Loucy (cell line): ENCODE measurements at regions not wholly inside any gene's neighbourhood (a gene's known extent, or its start where the extent isn't known, plus 50 kb on each side); places are given as distances from the start of the nearest gene placed in this dataset.

Experiments
- H2AFZ ChIP-seq: fragments of 200-600 bp; sonication (generic); 2 replicates; pipeline ENCODE4 v1.6.0; 2016; ENCODE audit warnings: antibody characterized with exemption, mild to moderate bottlenecking, low read length, moderate library complexity
- H3F3A ChIP-seq: fragments of 200-600 bp; 2 replicates; pipeline ENCODE4 v1.6.0; 2016; ENCODE audit warnings: antibody characterized with exemption, low read depth, mild to moderate bottlenecking
- H3K27me3 ChIP-seq: fragments of 200-600 bp; sonication (generic); 2 replicates; pipeline ENCODE4 v1.6.1; 2014; ENCODE audit warnings: low read length, mild to moderate bottlenecking; ENCODE audit not compliant: insufficient read depth, poor library complexity, severe bottlenecking
- H3K36me3 ChIP-seq: fragments of 200-600 bp; sonication (generic); 2 replicates; pipeline ENCODE4 v1.6.1; 2016; ENCODE audit warnings: low read length; ENCODE audit not compliant: insufficient read depth
- H3K4me1 ChIP-seq: fragments of 200-600 bp; sonication (generic); 2 replicates; pipeline ENCODE4 v1.5.1; 2014; ENCODE audit warnings: low read length, mild to moderate bottlenecking; ENCODE audit not compliant: insufficient read depth, poor library complexity, severe bottlenecking
- H3K4me2 ChIP-seq: fragments of 200-600 bp; sonication (generic); 2 replicates; pipeline ENCODE4 v1.6.0; 2014; ENCODE audit warnings: antibody characterized with exemption, low read length, low read depth, mild to moderate bottlenecking; ENCODE audit not compliant: poor library complexity, severe bottlenecking
- H3K4me3 ChIP-seq: fragments of 200-600 bp; sonication (generic); 2 replicates; pipeline ENCODE4 v1.5.1; 2014; ENCODE audit warnings: low read length, mild to moderate bottlenecking, mixed read lengths; ENCODE audit not compliant: poor library complexity, severe bottlenecking
- H3K79me2 ChIP-seq: fragments of 200-600 bp; sonication (generic); 2 replicates; pipeline ENCODE4 v1.6.1; 2014; ENCODE audit warnings: low read length; ENCODE audit not compliant: insufficient read depth
- H3K9ac ChIP-seq: fragments of 200-600 bp; sonication (generic); 2 replicates; pipeline ENCODE4 v1.6.0; 2014; ENCODE audit warnings: mild to moderate bottlenecking, low read depth, low read length, moderate library complexity; ENCODE audit not compliant: poor library complexity, severe bottlenecking
- H3K9me2 ChIP-seq: fragments of 200-600 bp; sonication (generic); replicated peaks from 2 replicates; pipeline ENCODE4 v1.6.1; 2016; ENCODE audit warnings: low read depth, low read length, mixed read lengths
- H3K9me3 ChIP-seq: fragments of 200-600 bp; sonication (generic); 2 replicates; pipeline ENCODE4 v1.6.1; 2014; ENCODE audit warnings: mild to moderate bottlenecking, antibody characterized with exemption, low read length, low read depth; ENCODE audit not compliant: insufficient read depth
- H4K20me1 ChIP-seq: fragments of 200-600 bp; sonication (generic); 2 replicates; pipeline ENCODE4 v1.6.0; 2014; ENCODE audit warnings: antibody characterized with exemption, low read length, mild to moderate bottlenecking; ENCODE audit not compliant: insufficient read depth, poor library complexity, severe bottlenecking
- CTCF ChIP-seq: fragments of 200-600 bp; sonication (generic); conservative IDR thresholded peaks from 2 replicates; pipeline ENCODE4 v1.5.1; 2014; ENCODE audit warnings: mild to moderate bottlenecking, antibody characterized with exemption, low read length
- EZH2phosphoT487 ChIP-seq: fragments of 200-600 bp; IDR thresholded peaks from 2 replicates; pipeline ENCODE4 v1.6.1; 2018; ENCODE audit warnings: antibody characterized with exemption, mild to moderate bottlenecking, moderate library complexity, borderline replicate concordance

GRCh38 chr4:29521281-29521680 lies 1198.9 kb upstream of the PCDH7 start:
- Histone ChIP-seq H3K4me1 (no peaks in the 10 kb centered on the region), H3K36me3 (no peaks in the 10 kb centered on the region), H3K9me3 (no peaks in the 10 kb centered on the region), H3K79me2 (no peaks in the 10 kb centered on the region), H3K9ac (no peak overlapping the region), H3K4me2 (no peak overlapping the region), H3K27me3 (no peaks in the 10 kb centered on the region), H3F3A (no peaks in the 10 kb centered on the region), H3K4me3 (no peak overlapping the region), H2AFZ (no peak overlapping the region), H4K20me1 (no peaks in the 10 kb centered on the region), H3K9me2 (no peaks in the 10 kb centered on the region)
- TF ChIP-seq EZH2phosphoT487 (no peak), CTCF (no peak)

GRCh38 chr4:29536745-29537144 lies 1183.4 kb upstream of the PCDH7 start:
- H3K9me3 ChIP-seq, result no peaks in the 10 kb centered on the region
- H3F3A ChIP-seq, result no peaks in the 10 kb centered on the region
- H3K79me2 ChIP-seq, result no peaks in the 10 kb centered on the region
- no peaks in the 10 kb centered on the region for H3K4me1 ChIP-seq
- H3K4me3 ChIP-seq, result no peak overlapping the region
- no peaks in the 10 kb centered on the region for H3K9me2 ChIP-seq
- H2AFZ ChIP-seq, result no peak overlapping the region
- H3K27me3 ChIP-seq, result no peaks in the 10 kb centered on the region
- TF ChIP-seq CTCF (no peak), EZH2phosphoT487 (no peak)
- no peak overlapping the region for H3K9ac ChIP-seq
- H4K20me1 ChIP-seq, result no peaks in the 10 kb centered on the region
- no peaks in the 10 kb centered on the region for H3K36me3 ChIP-seq
- no peak overlapping the region for H3K4me2 ChIP-seq

GRCh38 chr4:29538889-29539646 lies 1181.1 kb upstream of the PCDH7 start:
- H3K79me2 ChIP-seq, result no peaks in the 10 kb centered on the region
- H3K9me3 ChIP-seq, result no peaks in the 10 kb centered on the region
- no peak overlapping the region for H3K4me3 ChIP-seq
- TF ChIP-seq CTCF, result no peak
- no peak for TF ChIP-seq EZH2phosphoT487
- no peak overlapping the region for H3K9ac ChIP-seq
- H3K4me2 ChIP-seq, result no peak overlapping the region
- H3K36me3 ChIP-seq, result no peaks in the 10 kb centered on the region
- H3K4me1 ChIP-seq, result no peaks in the 10 kb centered on the region
- no peaks in the 10 kb centered on the region for H3K9me2 ChIP-seq
- H3F3A ChIP-seq, result no peaks in the 10 kb centered on the region
- H3K27me3 ChIP-seq, result no peaks in the 10 kb centered on the region
- no peak overlapping the region for H2AFZ ChIP-seq
- H4K20me1 ChIP-seq, result no peaks in the 10 kb centered on the region
